HL-60 (cell line): ENCODE measurements at regions not wholly inside any gene's neighbourhood (a gene's known extent, or its start where the extent isn't known, plus 50 kb on each side); places are given as distances from the start of the nearest gene placed in this dataset.

ENCODE experiments used
- DNase-seq, 2 experiments: peaks; one replicate each; pipeline ENCODE4 v3.0.0-alpha.2; 2010 to 2020; ENCODE audit warnings: low read depth in 1 of 2, low spot score in 1 of 2
- H3K27ac ChIP-seq: fragments of 250-450 bp; sonication (Bioruptor Pico); replicated peaks from 2 replicates; pipeline ENCODE4 v1.5.1; 2020; ENCODE audit warnings: mild to moderate bottlenecking, moderate library complexity
- H3K27me3 ChIP-seq: fragments of 250-450 bp; sonication (Bioruptor Pico); 2 replicates; pipeline ENCODE4 v1.5.1; 2021; ENCODE audit warnings: mild to moderate bottlenecking, moderate library complexity; ENCODE audit not compliant: insufficient read depth, poor library complexity, severe bottlenecking
- H3K4me3 ChIP-seq: replicated peaks from 2 replicates; pipeline ENCODE4 v1.5.1; 2011; ENCODE audit warnings: mild to moderate bottlenecking, control low read depth, low read length; ENCODE audit not compliant: insufficient read depth
- GABPA ChIP-seq: IDR thresholded peaks from 2 replicates; pipeline ENCODE4 v1.6.1; 2012; ENCODE audit warnings: low read depth
- POLR2AphosphoS5 ChIP-seq: IDR thresholded peaks from 2 replicates; pipeline ENCODE4 v1.6.1; 2012; ENCODE audit warnings: low read depth
- REST ChIP-seq: IDR thresholded peaks from 2 replicates; pipeline ENCODE4 v1.6.1; 2012; ENCODE audit warnings: low read depth; ENCODE audit not compliant: insufficient replicate concordance
- SPI1 ChIP-seq: IDR thresholded peaks from 2 replicates; pipeline ENCODE4 v1.6.1; 2012; ENCODE audit warnings: low read depth, mild to moderate bottlenecking, borderline replicate concordance
- TF ChIP-seq, protein P1 (sequence below): IDR thresholded peaks from one replicate; pipeline ENCODE4 v1.5.1; 2011; ENCODE audit warnings: low read length, control low read depth, inconsistent platforms; ENCODE audit not compliant: insufficient read depth

DNA sequence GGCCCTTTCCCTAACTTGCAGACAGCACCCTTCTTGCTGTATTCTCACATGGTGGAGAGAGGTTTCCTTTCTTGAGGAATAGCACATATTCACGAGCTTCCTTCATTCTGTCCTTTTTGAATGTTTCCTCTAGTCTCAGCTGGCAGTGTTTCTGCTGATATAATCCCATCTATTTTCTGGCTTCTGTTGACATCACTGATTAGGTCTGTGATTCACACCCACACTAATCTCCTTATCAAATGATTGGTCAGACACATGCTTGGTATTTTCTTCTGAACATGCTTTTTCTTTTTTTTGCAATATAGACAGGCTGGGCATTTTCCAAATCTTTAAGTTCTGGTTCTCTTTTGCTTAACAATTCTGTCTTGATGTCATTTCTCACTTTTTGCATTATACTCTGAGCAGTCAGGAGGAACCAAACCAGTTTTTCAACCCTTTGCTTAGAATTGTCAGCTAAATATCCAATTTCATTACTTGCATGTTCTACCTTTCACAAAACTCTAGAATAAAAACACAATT lies 65.4 kb downstream of the OXSM start:
- no peak overlapping the region for H3K27ac ChIP-seq
- no peaks in the 10 kb centered on the region for H3K27me3 ChIP-seq
- no peak overlapping the region for H3K4me3 ChIP-seq
- DNase-seq, result no peak
- TF ChIP-seq, protein P1, sequence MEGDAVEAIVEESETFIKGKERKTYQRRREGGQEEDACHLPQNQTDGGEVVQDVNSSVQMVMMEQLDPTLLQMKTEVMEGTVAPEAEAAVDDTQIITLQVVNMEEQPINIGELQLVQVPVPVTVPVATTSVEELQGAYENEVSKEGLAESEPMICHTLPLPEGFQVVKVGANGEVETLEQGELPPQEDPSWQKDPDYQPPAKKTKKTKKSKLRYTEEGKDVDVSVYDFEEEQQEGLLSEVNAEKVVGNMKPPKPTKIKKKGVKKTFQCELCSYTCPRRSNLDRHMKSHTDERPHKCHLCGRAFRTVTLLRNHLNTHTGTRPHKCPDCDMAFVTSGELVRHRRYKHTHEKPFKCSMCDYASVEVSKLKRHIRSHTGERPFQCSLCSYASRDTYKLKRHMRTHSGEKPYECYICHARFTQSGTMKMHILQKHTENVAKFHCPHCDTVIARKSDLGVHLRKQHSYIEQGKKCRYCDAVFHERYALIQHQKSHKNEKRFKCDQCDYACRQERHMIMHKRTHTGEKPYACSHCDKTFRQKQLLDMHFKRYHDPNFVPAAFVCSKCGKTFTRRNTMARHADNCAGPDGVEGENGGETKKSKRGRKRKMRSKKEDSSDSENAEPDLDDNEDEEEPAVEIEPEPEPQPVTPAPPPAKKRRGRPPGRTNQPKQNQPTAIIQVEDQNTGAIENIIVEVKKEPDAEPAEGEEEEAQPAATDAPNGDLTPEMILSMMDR, result no peak
- no peak for TF ChIP-seq GABPA
- TF ChIP-seq REST, result no peak
- no peak for TF ChIP-seq POLR2AphosphoS5
- no peak for TF ChIP-seq SPI1

- Histone ChIP-seq H3K27me3 (no peaks in the 10 kb centered on the region), H3K27ac (no peak overlapping the region), H3K4me3 (no peak overlapping the region)
- TF ChIP-seq POLR2AphosphoS5 (no peak), SPI1 (no peak), REST (no peak), GABPA (no peak)
- TF ChIP-seq, protein P1, result peak; percentile 56
- DNase-seq, result peak; percentile 4 to 9
These were observed 67.1 kb downstream of the OXSM start for GRCh38 chr3:25856902-25857518.

DNA sequence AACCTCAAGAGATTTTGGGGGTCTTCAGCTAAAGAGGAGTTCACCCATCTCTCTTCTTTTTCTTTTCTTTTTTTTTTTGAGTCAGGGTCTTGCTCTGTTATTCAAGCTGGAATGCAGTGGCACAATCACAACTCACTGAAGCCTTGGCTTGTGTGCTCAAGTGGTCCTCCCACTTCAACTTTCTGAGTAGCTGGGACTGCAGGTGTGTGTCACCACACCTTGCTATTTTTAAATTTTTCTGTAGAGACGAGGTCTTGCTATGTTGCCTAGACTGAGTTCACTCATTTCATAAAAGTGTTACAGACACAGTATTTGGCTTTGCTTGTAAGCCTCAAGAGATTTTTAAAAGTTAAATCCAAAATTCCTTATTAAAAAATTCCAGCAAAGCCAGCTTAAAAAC lies 71.7 kb downstream of the OXSM start:
- no peaks in the 10 kb centered on the region for H3K27me3 ChIP-seq
- TF ChIP-seq, protein P1, result no peak
- no peak for TF ChIP-seq GABPA
- DNase-seq, result no peak
- H3K27ac ChIP-seq, result no peak overlapping the region
- no peak overlapping the region for H3K4me3 ChIP-seq

GRCh38 chr3:25863011-25863415 lies 73.1 kb downstream of the OXSM start:
- no peak overlapping the region for H3K4me3 ChIP-seq
- TF ChIP-seq SPI1, result no peak
- no peak for TF ChIP-seq GABPA
- no peak for TF ChIP-seq POLR2AphosphoS5
- TF ChIP-seq, protein P1, result no peak
- TF ChIP-seq REST, result no peak
- no peak for DNase-seq
- H3K27me3 ChIP-seq, result no peaks in the 10 kb centered on the region
- no peak overlapping the region for H3K27ac ChIP-seq
